ENCODE measurements at regions not wholly inside any gene's neighbourhood (a gene's known extent, or its start where the extent isn't known, plus 50 kb on each side); places are given as distances from the start of the nearest gene placed in this dataset.

GRCh38 chr11:110785398-110785797 is 73.2 kb upstream of the ARHGAP20 start:
- DNase-seq (no peak), ATAC-seq (no peak)
- intact Hi-C loops (cut with DNase I; ENCODE audit: low total_unique reads): no loop called here
- no peaks in the 10 kb centered on the region for H3K4me1 ChIP-seq
- H3K36me3 ChIP-seq: no peaks in the 10 kb centered on the region
- H3K9me3 ChIP-seq: no peaks in the 10 kb centered on the region
- TF ChIP-seq CTCF (IDR thresholded peaks at IDR 0.05 in 4 of 5, conservative IDR thresholded peaks at IDR 0.05 in 1 of 5): no peak
- no peak for TF ChIP-seq POLR2A (IDR thresholded peaks at IDR 0.05)
- in situ Hi-C loops (cut with MboI; ENCODE audit: low sequenced_read_pairs in 4 of 4): no loop called here
- H3K27me3 ChIP-seq: no peaks in the 10 kb centered on the region
- no peak overlapping the region for H3K4me3 ChIP-seq
- H3K27ac ChIP-seq: no peak overlapping the region

- Histone ChIP-seq H3K27me3 (no peaks in the 10 kb centered on the region), H3K4me3 (no peak overlapping the region), H3K27ac (no peak overlapping the region), H3K9me3 (no peaks in the 10 kb centered on the region), H3K36me3 (no peaks in the 10 kb centered on the region), H3K4me1 (no peaks in the 10 kb centered on the region)
- no peak for DNase-seq
- in situ Hi-C loops (cut with MboI; ENCODE audit: low sequenced_read_pairs in 4 of 4): no loop called here
- intact Hi-C loops (cut with DNase I; ENCODE audit: low total_unique reads): no loop called here
- no peak for ATAC-seq
- TF ChIP-seq POLR2A (IDR thresholded peaks at IDR 0.05): no peak
- TF ChIP-seq CTCF (IDR thresholded peaks at IDR 0.05 in 4 of 5, conservative IDR thresholded peaks at IDR 0.05 in 1 of 5): no peak
These were observed 70.4 kb upstream of the ARHGAP20 start for GRCh38 chr11:110782616-110783015.

- TF ChIP-seq CTCF (IDR thresholded peaks at IDR 0.05 in 4 of 5, conservative IDR thresholded peaks at IDR 0.05 in 1 of 5) (no peak), POLR2A (IDR thresholded peaks at IDR 0.05) (no peak)
- Histone ChIP-seq H3K27ac (no peak overlapping the region), H3K36me3 (no peaks in the 10 kb centered on the region), H3K9me3 (no peaks in the 10 kb centered on the region), H3K27me3 (no peaks in the 10 kb centered on the region), H3K4me1 (no peaks in the 10 kb centered on the region), H3K4me3 (no peak overlapping the region)
- DNase-seq (no peak), ATAC-seq (no peak)
- in situ Hi-C loops (cut with MboI; ENCODE audit: low sequenced_read_pairs in 4 of 4): no loop called here
- intact Hi-C loops (cut with DNase I; ENCODE audit: low total_unique reads): no loop called here
These were observed 66.9 kb upstream of the ARHGAP20 start for GRCh38 chr11:110779108-110779507.

GRCh38 chr11:110778343-110778742 is 66.1 kb upstream of the ARHGAP20 start:
- no peaks in the 10 kb centered on the region for H3K9me3 ChIP-seq
- H3K36me3 ChIP-seq: no peaks in the 10 kb centered on the region
- no peaks in the 10 kb centered on the region for H3K27me3 ChIP-seq
- no peak for TF ChIP-seq CTCF (IDR thresholded peaks at IDR 0.05 in 4 of 5, conservative IDR thresholded peaks at IDR 0.05 in 1 of 5)
- TF ChIP-seq POLR2A (IDR thresholded peaks at IDR 0.05): no peak
- intact Hi-C loops (cut with DNase I; ENCODE audit: low total_unique reads) (no loop called here), in situ Hi-C loops (cut with MboI; ENCODE audit: low sequenced_read_pairs in 4 of 4) (no loop called here)
- ATAC-seq (no peak), DNase-seq (no peak)
- no peak overlapping the region for H3K4me3 ChIP-seq
- no peak overlapping the region for H3K27ac ChIP-seq
- H3K4me1 ChIP-seq: no peaks in the 10 kb centered on the region

- Histone ChIP-seq H3K27ac (no peak overlapping the region), H3K27me3 (no peaks in the 10 kb centered on the region), H3K4me3 (no peak overlapping the region), H3K36me3 (no peaks in the 10 kb centered on the region), H3K9me3 (no peaks in the 10 kb centered on the region), H3K4me1 (no peaks in the 10 kb centered on the region)
- ATAC-seq: no peak
- no peak for DNase-seq
- TF ChIP-seq CTCF (IDR thresholded peaks at IDR 0.05 in 4 of 5, conservative IDR thresholded peaks at IDR 0.05 in 1 of 5): no peak
- no peak for TF ChIP-seq POLR2A (IDR thresholded peaks at IDR 0.05)
- in situ Hi-C loops (cut with MboI; ENCODE audit: low sequenced_read_pairs in 4 of 4): no loop called here
- intact Hi-C loops (cut with DNase I; ENCODE audit: low total_unique reads): no loop called here
These were observed 65.5 kb upstream of the ARHGAP20 start for GRCh38 chr11:110777775-110778174.
